HG03469 (cell line): ENCODE measurements at regions not wholly inside any gene's neighbourhood (a gene's known extent, or its start where the extent isn't known, plus 50 kb on each side); places are given as distances from the start of the nearest gene placed in this dataset.

ENCODE experiments used
- ATAC-seq: cut with Tn5 transposase; IDR thresholded peaks from one replicate; pipeline ENCODE4 v1.9.1; 2021; ENCODE audit warnings: mild to moderate bottlenecking, moderate library complexity, moderate number of reproducible peaks; ENCODE audit not compliant: unreplicated experiment

GRCh38 chr20:11624704-11625103, 293.0 kb upstream of the BTBD3 start:
- ATAC-seq = no peak

DNA sequence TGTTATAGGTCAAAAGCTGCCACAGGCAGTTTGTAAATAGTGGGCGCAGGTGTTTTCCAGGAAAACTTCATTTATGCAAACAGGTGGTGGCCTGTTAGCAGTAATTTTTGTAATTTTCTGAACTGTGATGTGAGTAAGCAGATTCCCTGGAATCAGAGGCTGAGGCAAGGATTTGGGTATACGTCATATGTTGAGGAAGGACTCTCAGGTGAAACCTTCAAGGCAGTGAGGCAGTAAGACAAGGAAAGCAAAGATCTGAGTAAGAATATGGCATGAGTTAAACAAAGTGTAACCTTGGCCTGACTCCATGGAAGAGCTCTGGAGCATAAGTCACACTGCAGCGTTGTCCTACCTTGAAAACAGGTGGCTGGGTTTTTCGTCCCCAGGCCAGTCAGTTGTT, 291.1 kb upstream of the BTBD3 start:
- no peak for ATAC-seq

- ATAC-seq = no peak
Observed at GRCh38 chr20:11642866-11643265, 274.8 kb upstream of the BTBD3 start.

GRCh38 chr20:11646359-11646758, 271.3 kb upstream of the BTBD3 start:
- ATAC-seq = no peak

GRCh38 chr20:11650566-11650965, 267.1 kb upstream of the BTBD3 start:
- no peak for ATAC-seq

DNA sequence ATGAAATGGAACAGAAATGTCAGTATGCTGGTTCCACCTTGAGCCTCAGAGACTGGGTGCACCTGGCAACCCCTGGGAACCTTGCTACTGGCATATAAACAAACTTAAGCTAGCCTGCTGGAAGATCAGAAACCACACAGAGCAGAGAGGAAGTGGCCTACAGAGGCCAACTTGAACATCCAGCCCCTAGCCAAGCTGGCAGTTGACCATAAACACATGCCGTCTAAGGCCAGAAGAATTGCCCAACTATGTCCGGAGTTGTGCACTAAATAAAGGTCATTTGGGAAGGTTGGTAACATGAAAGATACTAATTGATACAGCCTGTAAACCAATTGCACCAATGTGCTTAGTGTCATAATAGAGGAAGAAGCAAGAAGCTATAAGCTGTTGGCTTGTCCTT, 266.6 kb upstream of the BTBD3 start:
- ATAC-seq = no peak

DNA sequence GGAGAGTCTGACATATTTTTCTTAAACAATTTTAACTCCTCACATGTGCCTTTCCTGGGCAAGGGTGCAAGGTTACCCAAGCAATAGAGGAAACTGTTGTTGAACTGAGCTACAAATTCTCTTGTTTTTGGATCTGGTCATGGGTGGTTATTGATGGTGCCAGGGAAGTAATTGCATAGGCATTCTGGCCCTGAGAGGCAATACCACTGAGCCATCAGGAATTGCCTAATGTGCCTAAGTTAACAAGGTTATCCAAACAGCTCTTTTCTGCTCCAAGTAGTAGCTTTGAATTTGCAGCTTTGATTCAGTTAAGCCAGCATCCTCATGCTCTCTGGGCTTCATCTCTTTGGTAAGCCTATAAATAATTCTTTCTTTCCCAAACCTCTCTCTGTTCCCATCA, 266.0 kb upstream of the BTBD3 start:
- no peak for ATAC-seq

GRCh38 chr20:11652128-11652527, 265.6 kb upstream of the BTBD3 start:
- ATAC-seq = no peak

DNA sequence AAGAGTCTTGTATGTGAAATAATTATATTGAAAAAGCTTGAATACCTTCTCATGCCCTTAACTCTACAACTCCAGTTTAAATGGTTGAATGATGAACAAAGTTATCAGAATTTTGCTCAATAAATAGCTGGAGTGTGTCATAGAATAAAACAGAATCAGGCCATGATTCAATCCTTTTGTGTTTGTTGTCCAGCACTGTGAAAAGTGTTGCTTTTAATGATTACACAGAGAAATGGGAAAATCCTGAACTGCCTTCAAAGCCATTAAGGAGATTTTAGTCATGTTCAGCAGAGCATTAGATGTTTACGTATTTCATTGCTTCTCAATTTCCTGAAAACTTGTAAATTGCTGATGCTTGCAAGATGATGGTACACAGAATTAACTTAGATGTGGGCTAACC, 262.9 kb upstream of the BTBD3 start:
- no peak for ATAC-seq

DNA sequence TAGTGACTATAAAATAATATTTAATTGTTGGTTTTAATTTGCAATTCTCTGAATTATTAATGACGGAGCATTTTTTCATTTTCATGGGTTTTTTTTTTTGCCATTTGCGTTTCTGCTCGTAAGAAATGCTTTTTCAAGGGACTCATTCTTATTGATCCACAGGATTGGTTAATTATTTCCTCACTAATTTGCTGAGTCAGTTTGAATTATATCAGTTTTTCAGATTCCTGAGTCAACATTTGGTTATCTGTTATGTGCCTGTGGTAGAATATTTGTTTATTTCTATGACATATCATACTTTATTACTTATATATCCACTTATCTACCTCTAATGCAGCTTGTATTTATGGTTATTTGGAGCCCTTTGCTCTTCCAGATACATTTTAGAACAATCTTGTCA, 257.0 kb upstream of the BTBD3 start:
- no peak for ATAC-seq

DNA sequence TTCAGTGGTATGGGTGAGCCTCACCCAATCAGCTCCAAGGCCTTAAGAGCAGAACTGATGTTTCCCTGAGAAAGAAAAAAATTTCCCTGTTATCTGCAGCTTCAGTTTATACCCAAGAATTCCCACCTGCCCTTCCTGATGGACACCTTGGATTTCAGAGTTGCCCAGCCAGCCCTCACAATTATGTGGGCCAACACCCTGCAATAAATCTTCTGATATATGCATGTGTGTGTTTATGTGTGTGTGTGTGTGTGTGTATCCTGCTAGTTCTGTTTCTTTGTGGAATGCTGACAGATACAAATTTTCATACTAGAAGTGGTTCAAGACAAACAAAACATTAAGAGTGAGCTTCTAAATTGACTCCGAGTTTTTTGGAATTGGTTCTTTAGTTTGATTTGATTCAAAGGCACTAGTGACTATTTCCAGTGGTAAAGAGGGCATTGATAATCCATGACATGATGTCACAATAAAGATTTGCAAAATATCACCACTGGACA, 246.6 kb upstream of the BTBD3 start:
- no peak for ATAC-seq

GRCh38 chr20:11672959-11673358, 244.7 kb upstream of the BTBD3 start:
- ATAC-seq = no peak

GRCh38 chr20:11675920-11676629, 241.6 kb upstream of the BTBD3 start:
- ATAC-seq = no peak

DNA sequence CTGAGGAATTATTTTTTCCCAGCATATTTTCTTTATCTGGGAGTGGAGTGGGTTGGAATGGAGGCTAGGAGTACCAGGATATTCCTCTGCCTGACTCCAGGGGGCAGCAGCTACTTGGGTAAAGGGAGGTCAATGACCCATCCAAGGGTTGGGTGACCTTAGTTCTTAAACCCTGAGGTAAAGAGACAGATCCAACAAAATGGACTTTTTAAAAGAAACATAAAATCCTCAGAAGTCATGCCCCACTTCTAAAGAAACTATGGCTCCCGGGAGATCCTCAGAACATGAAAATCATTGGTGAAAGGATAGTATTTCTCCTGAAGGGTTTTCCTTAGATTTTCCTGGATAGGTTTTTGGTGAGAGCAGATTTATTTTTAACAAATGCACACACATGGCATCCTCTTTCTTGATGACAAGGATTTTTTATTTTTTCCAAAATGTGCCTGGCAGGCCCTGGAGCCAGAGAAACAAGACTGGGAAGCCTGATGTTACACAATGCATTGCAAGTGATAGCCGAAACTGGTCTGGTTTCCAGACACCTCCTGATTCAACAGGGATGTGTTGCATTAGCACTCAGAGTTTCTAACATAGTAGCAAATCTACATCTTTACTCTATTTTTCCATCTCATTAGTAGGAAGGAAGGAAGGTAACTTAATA, 240.9 kb upstream of the BTBD3 start:
- ATAC-seq = no peak

- ATAC-seq = no peak
Observed at GRCh38 chr20:11677428-11677827, 240.3 kb upstream of the BTBD3 start.

- no peak for ATAC-seq
Observed at GRCh38 chr20:11677836-11678235, 239.9 kb upstream of the BTBD3 start.

- ATAC-seq = no peak
Observed at GRCh38 chr20:11682285-11682684, 235.4 kb upstream of the BTBD3 start.

DNA sequence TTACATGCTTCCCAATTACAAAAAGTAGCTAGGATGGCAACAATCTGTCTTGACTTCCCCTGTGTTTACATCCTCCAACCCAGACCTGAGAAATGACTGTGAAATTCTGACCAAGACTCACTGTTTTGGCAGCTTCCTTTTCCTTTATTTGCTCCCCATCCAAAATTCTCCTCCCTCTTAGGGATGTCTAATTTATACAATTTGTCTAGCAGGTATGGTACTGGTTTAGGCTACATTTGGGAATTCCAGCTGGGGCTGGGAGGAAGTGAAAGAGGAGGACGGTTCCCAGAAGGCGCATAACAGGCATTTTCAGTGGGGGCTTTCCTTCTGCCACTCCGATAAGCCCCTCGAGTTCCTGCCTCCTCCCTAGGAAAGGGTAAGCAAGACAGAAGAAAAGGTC, 231.5 kb upstream of the BTBD3 start:
- ATAC-seq = no peak

- ATAC-seq = no peak
Observed at GRCh38 chr20:11686820-11687543, 230.7 kb upstream of the BTBD3 start.

DNA sequence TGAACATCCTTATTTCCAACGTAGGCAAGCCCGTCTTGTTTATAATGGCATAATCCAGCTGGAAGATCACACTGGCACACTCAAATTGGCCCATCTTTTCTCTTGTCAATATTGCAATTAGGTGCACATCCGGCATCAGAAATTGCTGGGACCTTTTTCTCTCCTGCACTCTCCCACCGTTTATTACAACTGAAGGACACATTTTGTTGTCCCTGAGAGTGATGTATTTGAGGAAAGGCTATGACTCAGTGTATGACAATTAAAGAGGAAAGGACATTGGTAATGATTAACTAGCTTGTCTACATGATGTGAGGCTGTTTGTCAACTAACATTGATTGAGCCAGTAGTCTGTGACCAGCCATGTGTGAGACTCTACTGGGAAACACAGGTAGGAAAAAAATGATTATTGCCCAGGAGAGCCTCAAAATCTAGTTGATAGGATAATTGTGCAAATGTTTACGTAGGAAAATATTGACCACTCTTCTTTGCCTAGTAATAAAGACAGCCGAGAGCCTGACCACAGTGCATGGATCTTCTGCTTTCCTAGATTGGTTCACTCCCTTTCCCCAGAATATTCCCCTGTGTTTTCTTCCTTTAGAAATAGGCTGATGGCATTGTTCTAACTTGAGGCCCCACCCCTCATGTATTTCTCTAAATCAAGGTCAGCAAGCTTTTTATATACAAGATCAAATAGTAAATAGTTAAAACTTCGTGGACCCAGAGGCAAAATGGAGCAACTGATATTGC, 230.0 kb upstream of the BTBD3 start:
- ATAC-seq = no peak

DNA sequence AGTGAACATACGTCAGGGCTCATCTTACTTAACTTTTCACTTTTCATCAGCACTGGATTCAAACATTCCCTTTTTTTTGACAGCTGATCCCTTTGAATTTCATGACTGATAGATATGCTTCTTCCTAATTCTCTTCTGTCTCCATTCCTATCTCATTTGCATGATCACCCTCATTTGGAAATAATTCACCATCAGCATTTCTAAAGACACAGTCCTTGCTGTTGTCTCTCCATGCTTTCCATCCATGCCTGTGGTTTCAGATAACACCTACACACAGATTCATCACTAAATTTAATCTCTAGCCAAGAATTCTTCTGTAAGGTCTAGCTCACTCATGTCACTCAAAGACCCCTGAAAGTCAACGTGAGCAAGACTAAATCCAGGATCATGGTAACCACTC, 228.4 kb upstream of the BTBD3 start:
- ATAC-seq = no peak
